ENCODE measurements at regions not wholly inside any gene's neighbourhood (a gene's known extent, or its start where the extent isn't known, plus 50 kb on each side); places are given as distances from the start of the nearest gene placed in this dataset.

- in situ Hi-C loops (cut with MboI; ENCODE audit: low pct_ligation_motif_present in 1 of 4, low pct_unique_long_range_greater_than_20kb in 1 of 4, low sequenced_read_pairs in 3 of 4) (no loop called here), intact Hi-C loops (cut with DNase I; ENCODE audit: low total_unique reads) (no loop called here)
- no peaks in the 10 kb centered on the region for H3K4me1 ChIP-seq
- H3K9me3 ChIP-seq, result no peaks in the 10 kb centered on the region
- H3K36me3 ChIP-seq, result no peaks in the 10 kb centered on the region
- H3K27me3 ChIP-seq, result no peaks in the 10 kb centered on the region
- H3K4me3 ChIP-seq, result no peak overlapping the region
- 33% methylated on average over 1 of the region's 1 CpG; no CpG with 5 or more reads in 1 of the 2 donors for WGBS, 2 donors (ENCODE audit: low coverage in 1 of 2)
- TF ChIP-seq EP300 (IDR thresholded peaks at IDR 0.05; ENCODE audit: low read depth), result no peak
- no peak for TF ChIP-seq CTCF (IDR thresholded peaks at IDR 0.05)
- no peak for TF ChIP-seq POLR2AphosphoS5 (IDR thresholded peaks at IDR 0.05)
- TF ChIP-seq POLR2A (IDR thresholded peaks at IDR 0.05), result no peak
- no peak overlapping the region for H3K27ac ChIP-seq
- no peak for DNase-seq
These were observed 364.1 kb downstream of the MAGEB5 start for GRCh38 chrX:26580021-26580420.

GRCh38 chrX:26574234-26574633 is 358.3 kb downstream of the MAGEB5 start:
- TF ChIP-seq EP300 (IDR thresholded peaks at IDR 0.05; ENCODE audit: low read depth), result no peak
- TF ChIP-seq POLR2A (IDR thresholded peaks at IDR 0.05), result no peak
- no peak for TF ChIP-seq POLR2AphosphoS5 (IDR thresholded peaks at IDR 0.05)
- no peak for TF ChIP-seq CTCF (IDR thresholded peaks at IDR 0.05)
- Histone ChIP-seq H3K27me3 (no peaks in the 10 kb centered on the region), H3K4me1 (no peaks in the 10 kb centered on the region), H3K4me3 (no peak overlapping the region), H3K27ac (no peak overlapping the region), H3K9me3 (no peaks in the 10 kb centered on the region), H3K36me3 (no peaks in the 10 kb centered on the region)
- no peak for DNase-seq
- in situ Hi-C loops (cut with MboI; ENCODE audit: low pct_ligation_motif_present in 1 of 4, low pct_unique_long_range_greater_than_20kb in 1 of 4, low sequenced_read_pairs in 3 of 4) (no loop called here), intact Hi-C loops (cut with DNase I; ENCODE audit: low total_unique reads) (no loop called here)

- H3K9me3 ChIP-seq, result no peaks in the 10 kb centered on the region
- no peaks in the 10 kb centered on the region for H3K27me3 ChIP-seq
- intact Hi-C loops (cut with DNase I; ENCODE audit: low total_unique reads) (no loop called here), in situ Hi-C loops (cut with MboI; ENCODE audit: low pct_ligation_motif_present in 1 of 4, low pct_unique_long_range_greater_than_20kb in 1 of 4, low sequenced_read_pairs in 3 of 4) (no loop called here)
- H3K27ac ChIP-seq, result no peak overlapping the region
- no peaks in the 10 kb centered on the region for H3K4me1 ChIP-seq
- no peak for DNase-seq
- TF ChIP-seq CTCF (IDR thresholded peaks at IDR 0.05) (no peak), POLR2A (IDR thresholded peaks at IDR 0.05) (no peak), POLR2AphosphoS5 (IDR thresholded peaks at IDR 0.05) (no peak), EP300 (IDR thresholded peaks at IDR 0.05; ENCODE audit: low read depth) (no peak)
- H3K4me3 ChIP-seq, result no peak overlapping the region
- no peaks in the 10 kb centered on the region for H3K36me3 ChIP-seq
- 16 to 20% methylated on average over 1 of the region's 1 CpG for WGBS, 2 donors (ENCODE audit: low coverage in 1 of 2)
These were observed 346.2 kb downstream of the MAGEB5 start for GRCh38 chrX:26562156-26562555.

- WGBS, 2 donors (ENCODE audit: low coverage in 1 of 2), result 58 to 100% methylated on average over 2 to 3 of the region's 3 CpGs
- in situ Hi-C loops (cut with MboI; ENCODE audit: low pct_ligation_motif_present in 1 of 4, low pct_unique_long_range_greater_than_20kb in 1 of 4, low sequenced_read_pairs in 3 of 4) (no loop called here), intact Hi-C loops (cut with DNase I; ENCODE audit: low total_unique reads) (no loop called here)
- no peak overlapping the region for H3K4me3 ChIP-seq
- H3K36me3 ChIP-seq, result no peaks in the 10 kb centered on the region
- no peaks in the 10 kb centered on the region for H3K27me3 ChIP-seq
- no peak overlapping the region for H3K27ac ChIP-seq
- no peak for TF ChIP-seq POLR2A (IDR thresholded peaks at IDR 0.05)
- TF ChIP-seq EP300 (IDR thresholded peaks at IDR 0.05; ENCODE audit: low read depth), result no peak
- TF ChIP-seq CTCF (IDR thresholded peaks at IDR 0.05), result no peak
- no peak for TF ChIP-seq POLR2AphosphoS5 (IDR thresholded peaks at IDR 0.05)
- H3K9me3 ChIP-seq, result no peaks in the 10 kb centered on the region
- no peaks in the 10 kb centered on the region for H3K4me1 ChIP-seq
- no peak for DNase-seq
These were observed 343.9 kb downstream of the MAGEB5 start for GRCh38 chrX:26559855-26560254.

Data from transverse colon (tissue), 4 donors.